Endothelial cell of umbilical vein (primary cell): ENCODE measurements at regions not wholly inside any gene's neighbourhood (a gene's known extent, or its start where the extent isn't known, plus 50 kb on each side); places are given as distances from the start of the nearest gene placed in this dataset.

Experiments
- CTCF ChIP-seq, 2 donors: IDR thresholded peaks; 1 replicate in 1 of 2; 2 replicates in 1 of 2; pipeline ENCODE4 v1.5.1; 2011; ENCODE audit warnings: low read length in 2 of 2, mild to moderate bottlenecking in 2 of 2, moderate library complexity in 2 of 2, control low read depth in 1 of 2, inconsistent platforms in 1 of 2, low read depth in 1 of 2; ENCODE audit not compliant: insufficient read depth in 1 of 2; ENCODE audit errors: extremely low read depth in 1 of 2
- EZH2 ChIP-seq: IDR thresholded peaks from 2 replicates; pipeline ENCODE4 v1.6.1; 2012; ENCODE audit warnings: borderline replicate concordance, low read depth, mild to moderate bottlenecking, moderate library complexity, low read length, inconsistent platforms; ENCODE audit not compliant: severe bottlenecking
- JUN ChIP-seq: IDR thresholded peaks from 2 replicates; pipeline ENCODE4 v1.6.1; 2011; ENCODE audit warnings: borderline replicate concordance, low read depth; ENCODE audit not compliant: insufficient read length, insufficient read depth
- POLR2A ChIP-seq: IDR thresholded peaks from 2 replicates; pipeline ENCODE4 v1.6.1; 2012; ENCODE audit warnings: low read depth, mild to moderate bottlenecking, control low read depth, low read length
- POLR2AphosphoS5 ChIP-seq: IDR thresholded peaks from 2 replicates; pipeline ENCODE4 v1.6.1; 2012; ENCODE audit warnings: low read depth, mild to moderate bottlenecking, control low read depth, low read length, moderate library complexity; ENCODE audit not compliant: insufficient read depth

- TF ChIP-seq POLR2A: no peak
- no peak for TF ChIP-seq CTCF (IDR thresholded peaks at IDR 0.05; ENCODE audit: extremely low read depth in 1 of 2, insufficient read depth in 1 of 2, low read depth in 1 of 2, low read length in 2 of 2)
- no peak for TF ChIP-seq POLR2AphosphoS5
- TF ChIP-seq EZH2: no peak
- TF ChIP-seq JUN: no peak
Observed at GRCh38 chr12:131404705-131405104, 306.2 kb upstream of the SFSWAP start.
